H1 (cell line): ENCODE measurements at regions not wholly inside any gene's neighbourhood (a gene's known extent, or its start where the extent isn't known, plus 50 kb on each side); places are given as distances from the start of the nearest gene placed in this dataset.

Experiments used
- ASH2L ChIP-seq: fragments of 200-600, 300-600 bp; sonication (generic); IDR thresholded peaks from one replicate; pipeline ENCODE4 v1.7.1; 2017; ENCODE audit warnings: low read length
- CREB1 ChIP-seq: IDR thresholded peaks from 2 replicates; pipeline ENCODE4 v1.6.1; 2012; ENCODE audit warnings: inconsistent platforms
- EZH2 ChIP-seq: fragments of 200-600 bp; sonication (generic); IDR thresholded peaks from 2 replicates; pipeline ENCODE4 v1.7.1; 2012; ENCODE audit warnings: low read depth, mild to moderate bottlenecking, moderate library complexity, low read length, inconsistent platforms; ENCODE audit not compliant: severe bottlenecking
- FOSL1 ChIP-seq: IDR thresholded peaks from 2 replicates; pipeline ENCODE4 v1.6.1; 2011; ENCODE audit warnings: mild to moderate bottlenecking, low read depth, low read length, moderate library complexity; ENCODE audit not compliant: insufficient read depth
- HDAC6 ChIP-seq: IDR thresholded peaks from one replicate; pipeline ENCODE4 v1.7.1; 2012; ENCODE audit warnings: low read depth, mild to moderate bottlenecking, inconsistent platforms, low read length, moderate library complexity
- JUND ChIP-seq: IDR thresholded peaks from 2 replicates; pipeline ENCODE4 v1.6.1; 2011; ENCODE audit warnings: mild to moderate bottlenecking, improper control_type of control experiment, low read length
- RBBP5 ChIP-seq: IDR thresholded peaks from 2 replicates; pipeline ENCODE4 v1.7.1; 2012; ENCODE audit warnings: low read depth, mild to moderate bottlenecking, inconsistent platforms, low read length, moderate library complexity, borderline replicate concordance
- RNF2 ChIP-seq: fragments of 200-900, 300-1000 bp; sonication (generic); IDR thresholded peaks from 2 replicates; pipeline ENCODE4 v1.7.1; 2016; ENCODE audit warnings: borderline replicate concordance, low read depth, mild to moderate bottlenecking, antibody characterized with exemption, low read length; ENCODE audit not compliant: poor library complexity, severe bottlenecking; ENCODE audit errors: missing control alignments
- RXRA ChIP-seq: IDR thresholded peaks from 2 replicates; pipeline ENCODE4 v1.6.1; 2011; ENCODE audit warnings: low read depth, mild to moderate bottlenecking, low read length, moderate library complexity; ENCODE audit not compliant: insufficient read depth
- TEAD4 ChIP-seq: IDR thresholded peaks from 2 replicates; pipeline ENCODE4 v1.6.1; 2012; ENCODE audit warnings: low read depth, low read length, inconsistent platforms, mixed read lengths
- YY1 ChIP-seq: IDR thresholded peaks from 2 replicates; pipeline ENCODE4 v1.6.1; 2011; ENCODE audit warnings: low read depth, mild to moderate bottlenecking, low read length
- TF ChIP-seq, protein P1 (sequence below): IDR thresholded peaks from 2 replicates; pipeline ENCODE4 v1.6.1; 2012; ENCODE audit warnings: inconsistent platforms

DNA sequence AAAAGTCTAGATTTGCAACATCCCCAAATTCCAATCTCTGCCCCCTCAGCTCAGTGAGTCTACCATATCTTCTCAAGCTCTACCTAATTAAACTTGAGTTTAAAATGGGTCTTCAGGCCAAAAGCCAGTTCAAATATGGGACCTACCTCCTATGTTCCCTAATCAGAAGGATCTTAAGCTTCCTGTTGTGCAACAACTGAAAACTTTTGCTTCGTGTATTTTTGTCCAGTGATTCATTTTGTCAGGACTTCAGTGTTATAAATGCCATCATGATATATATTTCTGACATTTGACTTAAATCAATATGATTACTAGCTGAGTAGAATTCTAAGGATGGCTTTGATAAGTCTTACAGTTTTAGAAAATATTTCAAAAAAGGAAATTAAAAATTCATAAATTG lies 622.6 kb upstream of the PTCHD4 start (continued):
- TF ChIP-seq YY1 (no peak), JUND (no peak), RXRA (no peak), TEAD4 (no peak), EZH2 (no peak), FOSL1 (no peak), ASH2L (no peak), RBBP5 (no peak), RNF2 (no peak), CREB1 (no peak), HDAC6 (no peak)
- TF ChIP-seq, protein P1, sequence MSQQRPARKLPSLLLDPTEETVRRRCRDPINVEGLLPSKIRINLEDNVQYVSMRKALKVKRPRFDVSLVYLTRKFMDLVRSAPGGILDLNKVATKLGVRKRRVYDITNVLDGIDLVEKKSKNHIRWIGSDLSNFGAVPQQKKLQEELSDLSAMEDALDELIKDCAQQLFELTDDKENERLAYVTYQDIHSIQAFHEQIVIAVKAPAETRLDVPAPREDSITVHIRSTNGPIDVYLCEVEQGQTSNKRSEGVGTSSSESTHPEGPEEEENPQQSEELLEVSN, result no peak
